SK-N-SH (cell line): ENCODE measurements at regions not wholly inside any gene's neighbourhood (a gene's known extent, or its start where the extent isn't known, plus 50 kb on each side); places are given as distances from the start of the nearest gene placed in this dataset.

Experiments
- CTCF ChIA-PET: fragments of 300-600, 350-600 bp; formaldehyde crosslinking; extraction: SDS; loops from one replicate; lab custom pipeline; 2021; lab: Yijun Ruan, JAX
- POLR2A ChIA-PET: fragments of 350-600 bp; sonication (Branson Sonifier 250); formaldehyde crosslinking; extraction: SDS; loops from one replicate; lab custom pipeline; 2020; ENCODE audit warnings: antibody characterized with exemption, inconsistent platforms; lab: Yijun Ruan, JAX
- DNase-seq: peaks from one replicate; pipeline ENCODE4 v3.0.0; 2012
- H2AFZ ChIP-seq: fragments of 200-600 bp; sonication (generic); 2 replicates; pipeline ENCODE4 v1.8.1; 2016; ENCODE audit warnings: antibody characterized with exemption, mild to moderate bottlenecking, low read depth
- H3F3A ChIP-seq: fragments of 200-600 bp; sonication (generic); replicated peaks from 2 replicates; pipeline ENCODE3; 2016; ENCODE audit warnings: antibody characterized with exemption, mild to moderate bottlenecking; ENCODE audit not compliant: insufficient read depth
- H3K27ac ChIP-seq, 2 experiments: fragments of 200-500 bp in 1 of 2; fragments of 200-600 bp in 1 of 2; sonication (Bioruptor generic) in 1 of 2; sonication (generic), shearing (Covaris generic) in 1 of 2; 2 replicates each; pipeline versions ENCODE4 v1.5.1 to v1.6.1; 2014 to 2016; ENCODE audit warnings: low read depth in 2 of 2, inconsistent platforms in 1 of 2, low read length in 1 of 2, mild to moderate bottlenecking in 1 of 2, mixed read lengths in 1 of 2
- H3K27me3 ChIP-seq: fragments of 200-600 bp; sonication (generic), shearing (Covaris generic); 2 replicates; pipeline ENCODE4 v1.6.1; 2016; ENCODE audit warnings: mixed run types; ENCODE audit not compliant: insufficient read depth
- H3K36me3 ChIP-seq, 2 experiments: fragments of 200-500 bp in 1 of 2; fragments of 200-600 bp in 1 of 2; sonication (Bioruptor generic) in 1 of 2; sonication (generic) in 1 of 2; replicated peaks in 1 of 2; 2 replicates each; pipeline versions ENCODE3 to v1.5.1; 2014 to 2016; ENCODE audit warnings: low read length in 1 of 2, mild to moderate bottlenecking in 1 of 2; ENCODE audit not compliant: insufficient read depth in 2 of 2, control insufficient read depth in 1 of 2
- H3K4me1 ChIP-seq, 2 experiments: fragments of 200-500 bp in 1 of 2; fragments of 200-600 bp in 1 of 2; sonication (Bioruptor generic) in 1 of 2; sonication (generic), shearing (Covaris generic) in 1 of 2; 2 replicates each; pipeline versions ENCODE4 v1.5.1 to v1.6.1; 2014 to 2016; ENCODE audit warnings: low read depth in 1 of 2, low read length in 1 of 2, mixed run types in 1 of 2; ENCODE audit not compliant: insufficient read depth in 2 of 2, control insufficient read depth in 1 of 2
- H3K4me2 ChIP-seq: fragments of 200-600 bp; sonication (generic), shearing (Covaris generic); 2 replicates; pipeline ENCODE4 v1.6.1; 2017; ENCODE audit warnings: mixed run types
- H3K4me3 ChIP-seq, 2 experiments: fragments of 200-500 bp in 1 of 2; fragments of 200-600 bp in 1 of 2; sonication (Bioruptor generic) in 1 of 2; sonication (generic), shearing (Covaris generic) in 1 of 2; 2 replicates each; pipeline versions ENCODE4 v1.5.1 to v1.8.1; 2014 to 2016; ENCODE audit warnings: low read depth in 2 of 2, inconsistent platforms in 1 of 2, low read length in 1 of 2, mild to moderate bottlenecking in 1 of 2, mixed read lengths in 1 of 2, moderate library complexity in 1 of 2
- H3K79me2 ChIP-seq: fragments of 200-600 bp; sonication (generic); 2 replicates; pipeline ENCODE4 v1.8.1; 2017; ENCODE audit warnings: mild to moderate bottlenecking; ENCODE audit not compliant: insufficient read depth
- H3K9ac ChIP-seq: fragments of 200-600 bp; sonication (generic); 2 replicates; pipeline ENCODE4 v1.6.1; 2017; ENCODE audit warnings: mixed run types
- H3K9me2 ChIP-seq: fragments of 200-600 bp; sonication (generic); 2 replicates; pipeline ENCODE4 v1.6.1; 2017; ENCODE audit warnings: mixed run types
- H3K9me3 ChIP-seq: fragments of 200-600 bp; sonication (generic); 2 replicates; pipeline ENCODE4 v1.6.1; 2017; ENCODE audit warnings: mixed run types, mild to moderate bottlenecking, moderate library complexity
- H4K20me1 ChIP-seq: fragments of 200-600 bp; sonication (generic); 2 replicates; pipeline ENCODE4 v1.6.1; 2017; ENCODE audit warnings: mild to moderate bottlenecking, mixed run types; ENCODE audit not compliant: insufficient read depth
- ELF1 ChIP-seq: IDR thresholded peaks from 2 replicates; pipeline ENCODE4 v1.4.0; 2012
- EP300 ChIP-seq, 2 experiments: IDR thresholded peaks; 2 replicates each; pipeline versions ENCODE4 v1.4.0 to v1.6.1; 2012; ENCODE audit warnings: borderline replicate concordance in 1 of 2, low read depth in 1 of 2, low read length in 1 of 2
- EZH2phosphoT487 ChIP-seq: fragments of 200-600 bp; sonication (generic); IDR thresholded peaks from 2 replicates; pipeline ENCODE4 v1.6.1; 2017; ENCODE audit warnings: low read depth, mixed run types, mild to moderate bottlenecking, antibody characterized with exemption, moderate library complexity, borderline replicate concordance
- FOXM1 ChIP-seq: IDR thresholded peaks from 2 replicates; pipeline ENCODE4 v1.4.0; 2012; ENCODE audit warnings: low read depth, mild to moderate bottlenecking
- POLR2AphosphoS5 ChIP-seq: IDR thresholded peaks from 2 replicates; pipeline ENCODE4 v1.6.1; 2012; ENCODE audit warnings: low read depth, low read length
- RCOR1 ChIP-seq: fragments of 150-350 bp; IDR thresholded peaks from 2 replicates; pipeline ENCODE4 v1.6.1; 2017; ENCODE audit warnings: antibody characterized with exemption, low read length
- TCF12 ChIP-seq: IDR thresholded peaks from 2 replicates; pipeline ENCODE4 v1.4.0; 2012
- TEAD4 ChIP-seq: IDR thresholded peaks from 2 replicates; pipeline ENCODE4 v1.4.0; 2012; ENCODE audit warnings: mild to moderate bottlenecking, borderline replicate concordance; ENCODE audit not compliant: insufficient read depth
- USF2 ChIP-seq: fragments of 150-350 bp; IDR thresholded peaks from 2 replicates; pipeline ENCODE4 v1.6.1; 2017; ENCODE audit warnings: antibody characterized with exemption, low read length, low read depth, borderline replicate concordance
- WGBS: methylation state at CpG from one replicate; pipeline ENCODE4 v1.1.6; 2017; ENCODE audit warnings: low lambda C conversion rate; 5-methylcytosine and 5-hydroxymethylcytosine counted together

DNA sequence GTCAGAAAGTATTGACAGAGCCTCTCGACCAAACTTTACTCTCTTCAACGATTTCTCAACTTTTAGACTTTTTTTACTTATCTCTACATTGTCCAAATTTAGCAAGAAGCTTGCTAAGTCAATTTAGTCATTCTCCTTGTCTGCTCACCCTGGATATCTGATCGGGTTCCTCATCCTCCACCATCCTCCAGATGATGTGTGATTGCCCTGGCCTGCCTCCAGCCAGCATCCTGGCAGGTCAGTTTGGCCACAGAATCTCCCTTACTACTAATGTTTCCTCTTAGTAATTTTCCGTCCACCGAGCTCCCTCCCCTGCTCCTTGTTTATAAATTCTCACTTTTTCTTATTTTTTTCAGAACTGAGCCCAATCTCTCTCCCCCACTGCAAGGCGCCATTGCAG is 167.9 kb upstream of the ZFP42 start:
- Histone ChIP-seq H3K36me3 (no peaks in the 10 kb centered on the region), H4K20me1 (no peaks in the 10 kb centered on the region), H3K9ac (no peak overlapping the region), H3K9me2 (no peaks in the 10 kb centered on the region), H3K79me2 (no peaks in the 10 kb centered on the region), H3F3A (no peaks in the 10 kb centered on the region), H3K4me3 (no peak overlapping the region), H3K27me3 (no peaks in the 10 kb centered on the region), H3K9me3 (no peaks in the 10 kb centered on the region), H3K27ac (no peak overlapping the region), H2AFZ (no peak overlapping the region), H3K4me2 (no peak overlapping the region), H3K4me1 (no peaks in the 10 kb centered on the region)
- CTCF ChIA-PET: interaction anchor here (0.6 kb wide), 1 partner anchor 1333 kb away, joined by 3 read pairs; no protein-coding TSS in a partner anchor
- POLR2A ChIA-PET: no interaction called here
- 19% methylated on average over 6 of the region's 6 CpGs for WGBS
- no peak for TF ChIP-seq TEAD4
- no peak for TF ChIP-seq TCF12
- TF ChIP-seq POLR2AphosphoS5: no peak
- no peak for TF ChIP-seq EZH2phosphoT487
- TF ChIP-seq FOXM1: no peak
- no peak for TF ChIP-seq USF2
- no peak for TF ChIP-seq RCOR1
- no peak for TF ChIP-seq EP300 (IDR thresholded peaks at IDR 0.05; ENCODE audit: borderline replicate concordance in 1 of 2, low read depth in 1 of 2, low read length in 1 of 2)
- DNase-seq: no peak

GRCh38 chr4:187839765-187840164 is 155.8 kb upstream of the ZFP42 start:
- Histone ChIP-seq H3K36me3 (no peaks in the 10 kb centered on the region), H3K9me2 (no peaks in the 10 kb centered on the region), H3K79me2 (no peaks in the 10 kb centered on the region), H3K9ac (no peak overlapping the region), H3K27me3 (no peaks in the 10 kb centered on the region), H3K4me3 (no peak overlapping the region), H3K27ac (no peak overlapping the region), H2AFZ (no peak overlapping the region), H4K20me1 (no peaks in the 10 kb centered on the region), H3K4me1 (no peaks in the 10 kb centered on the region), H3F3A (no peaks in the 10 kb centered on the region), H3K4me2 (no peak overlapping the region), H3K9me3 (no peaks in the 10 kb centered on the region)
- ChIA-PET CTCF (no interaction called here), POLR2A (no interaction called here)
- no peak for TF ChIP-seq ELF1
- TF ChIP-seq TEAD4: no peak
- TF ChIP-seq EZH2phosphoT487: no peak
- TF ChIP-seq RCOR1: no peak
- DNase-seq: no peak

GRCh38 chr4:187840814-187841213 is 154.8 kb upstream of the ZFP42 start:
- 15% methylated on average over 2 of the region's 2 CpGs for WGBS
- no peak overlapping the region for H2AFZ ChIP-seq
- no peaks in the 10 kb centered on the region for H3K9me2 ChIP-seq
- no peaks in the 10 kb centered on the region for H3K79me2 ChIP-seq
- ChIA-PET CTCF (no interaction called here), POLR2A (no interaction called here)
- no peak for TF ChIP-seq USF2
- no peak for TF ChIP-seq TCF12
- no peak overlapping the region for H3K4me3 ChIP-seq
- H3K27ac ChIP-seq: no peak overlapping the region
- no peaks in the 10 kb centered on the region for H3K27me3 ChIP-seq
- no peak overlapping the region for H3K4me2 ChIP-seq
- H3K9me3 ChIP-seq: no peaks in the 10 kb centered on the region
- H3F3A ChIP-seq: no peaks in the 10 kb centered on the region
- no peaks in the 10 kb centered on the region for H3K36me3 ChIP-seq
- no peak for DNase-seq
- no peaks in the 10 kb centered on the region for H4K20me1 ChIP-seq
- H3K9ac ChIP-seq: no peak overlapping the region
- no peaks in the 10 kb centered on the region for H3K4me1 ChIP-seq
